MCF 10A (cell line): ENCODE measurements at regions not wholly inside any gene's neighbourhood (a gene's known extent, or its start where the extent isn't known, plus 50 kb on each side); places are given as distances from the start of the nearest gene placed in this dataset.

ENCODE experiments used
- BruUV-seq: library from RNA; stranded (reverse); fragments of 400-500 nt; replicated peaks from 2 replicates; lab custom pipeline; 2021; lab: Mats Ljungman, UMichigan
- CTCF ChIA-PET: fragments of 300-600 bp; sonication (Branson Sonifier 250); formaldehyde crosslinking; extraction: SDS; loops from one replicate; lab custom pipeline; 2021; ENCODE audit warnings: antibody characterized with exemption, inconsistent platforms; lab: Yijun Ruan, JAX
- POLR2A ChIA-PET: fragments of 300-600, 350-650 bp; sonication (Branson Sonifier 250); formaldehyde crosslinking; extraction: SDS; loops from one replicate; lab custom pipeline; 2020; ENCODE audit warnings: antibody characterized with exemption, inconsistent platforms; lab: Yijun Ruan, JAX
- DNase-seq: peaks from one replicate; pipeline ENCODE4 v3.0.0-alpha.2; 2018; ENCODE audit not compliant: unreplicated experiment
- H3K27ac Mint-ChIP-seq: one replicate; pipeline ENCODE4 v1.8.0; 2022; ENCODE audit warnings: mild to moderate bottlenecking, low read depth, mixed read lengths; ENCODE audit not compliant: unreplicated experiment
- H3K27me3 Mint-ChIP-seq: one replicate; pipeline ENCODE4 v1.8.0; 2022; ENCODE audit warnings: mixed read lengths; ENCODE audit not compliant: insufficient read depth, unreplicated experiment
- H3K36me3 Mint-ChIP-seq: one replicate; pipeline ENCODE4 v1.8.0; 2022; ENCODE audit warnings: mild to moderate bottlenecking, moderate library complexity, mixed read lengths; ENCODE audit not compliant: insufficient read depth, unreplicated experiment
- H3K4me1 Mint-ChIP-seq: one replicate; pipeline ENCODE4 v1.8.0; 2022; ENCODE audit warnings: mixed read lengths; ENCODE audit not compliant: insufficient read depth, unreplicated experiment
- H3K4me3 Mint-ChIP-seq: one replicate; pipeline ENCODE4 v1.8.0; 2022; ENCODE audit warnings: mild to moderate bottlenecking, moderate library complexity, mixed read lengths; ENCODE audit not compliant: unreplicated experiment
- H3K9me3 Mint-ChIP-seq: one replicate; pipeline ENCODE4 v1.8.0; 2022; ENCODE audit warnings: mixed read lengths; ENCODE audit not compliant: unreplicated experiment
- intact Hi-C: fragments of 100-400 bp; cut with micrococcal nuclease; formaldehyde crosslinking; loops from 2 replicates; pipeline ENCODE4 v1.14.1; 2022
- TF ChIP-seq, protein P1 (sequence below): fragments of 200-600 bp; IDR thresholded peaks from one replicate; pipeline ENCODE4 v1.8.0; 2022; ENCODE audit warnings: antibody characterized with exemption, mild to moderate bottlenecking; ENCODE audit not compliant: unreplicated experiment

DNA sequence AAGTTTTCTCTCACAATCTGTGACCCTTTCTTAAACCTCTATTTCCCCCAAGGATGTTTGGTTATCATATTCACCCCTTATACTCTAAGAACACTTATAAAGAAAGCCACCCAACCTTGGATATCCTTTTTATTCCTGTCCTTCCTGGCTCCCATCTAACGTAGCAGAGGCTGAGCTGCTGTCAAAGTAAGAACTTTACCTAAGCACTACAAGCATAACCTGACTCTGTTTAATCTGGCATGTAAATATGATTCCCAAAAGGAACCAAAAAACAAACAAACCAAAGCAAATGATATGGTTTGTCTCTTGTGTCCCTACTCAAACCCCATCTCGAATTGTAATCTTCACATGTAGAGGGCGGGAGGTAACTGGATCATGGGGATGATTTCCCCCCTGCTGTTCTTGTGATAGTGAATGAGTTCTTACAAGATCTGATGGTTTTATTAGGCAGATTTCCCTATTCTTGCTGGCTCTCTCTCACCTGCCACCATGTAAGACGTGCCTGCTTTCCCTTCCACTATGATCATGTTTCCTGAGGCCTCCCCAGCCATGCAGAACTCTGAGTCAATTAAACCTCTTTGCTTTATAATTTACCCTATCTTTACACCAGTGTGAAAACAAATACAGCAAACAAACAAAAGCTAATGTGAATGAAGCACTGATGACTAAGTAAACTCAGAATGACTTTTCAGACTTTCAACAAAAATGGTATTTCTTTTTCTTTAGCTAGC lies 72.7 kb upstream of the SPOPL start:
- Mint-ChIP-seq H3K9me3 (peaks cover 17% of the 10 kb centered on the region), H3K36me3 (peaks cover 7% of the 10 kb centered on the region), H3K27ac (no peak overlapping the region), H3K4me3 (no peak overlapping the region), H3K27me3 (no peaks in the 10 kb centered on the region), H3K4me1 (peaks cover 17% of the 10 kb centered on the region)
- BruUV-seq: no TSS peak
- POLR2A ChIA-PET: no interaction called here
- TF ChIP-seq, protein P1, sequence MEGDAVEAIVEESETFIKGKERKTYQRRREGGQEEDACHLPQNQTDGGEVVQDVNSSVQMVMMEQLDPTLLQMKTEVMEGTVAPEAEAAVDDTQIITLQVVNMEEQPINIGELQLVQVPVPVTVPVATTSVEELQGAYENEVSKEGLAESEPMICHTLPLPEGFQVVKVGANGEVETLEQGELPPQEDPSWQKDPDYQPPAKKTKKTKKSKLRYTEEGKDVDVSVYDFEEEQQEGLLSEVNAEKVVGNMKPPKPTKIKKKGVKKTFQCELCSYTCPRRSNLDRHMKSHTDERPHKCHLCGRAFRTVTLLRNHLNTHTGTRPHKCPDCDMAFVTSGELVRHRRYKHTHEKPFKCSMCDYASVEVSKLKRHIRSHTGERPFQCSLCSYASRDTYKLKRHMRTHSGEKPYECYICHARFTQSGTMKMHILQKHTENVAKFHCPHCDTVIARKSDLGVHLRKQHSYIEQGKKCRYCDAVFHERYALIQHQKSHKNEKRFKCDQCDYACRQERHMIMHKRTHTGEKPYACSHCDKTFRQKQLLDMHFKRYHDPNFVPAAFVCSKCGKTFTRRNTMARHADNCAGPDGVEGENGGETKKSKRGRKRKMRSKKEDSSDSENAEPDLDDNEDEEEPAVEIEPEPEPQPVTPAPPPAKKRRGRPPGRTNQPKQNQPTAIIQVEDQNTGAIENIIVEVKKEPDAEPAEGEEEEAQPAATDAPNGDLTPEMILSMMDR: no peak
- CTCF ChIA-PET: no interaction called here
- DNase-seq: no peak
- intact Hi-C loops: no loop called here

DNA sequence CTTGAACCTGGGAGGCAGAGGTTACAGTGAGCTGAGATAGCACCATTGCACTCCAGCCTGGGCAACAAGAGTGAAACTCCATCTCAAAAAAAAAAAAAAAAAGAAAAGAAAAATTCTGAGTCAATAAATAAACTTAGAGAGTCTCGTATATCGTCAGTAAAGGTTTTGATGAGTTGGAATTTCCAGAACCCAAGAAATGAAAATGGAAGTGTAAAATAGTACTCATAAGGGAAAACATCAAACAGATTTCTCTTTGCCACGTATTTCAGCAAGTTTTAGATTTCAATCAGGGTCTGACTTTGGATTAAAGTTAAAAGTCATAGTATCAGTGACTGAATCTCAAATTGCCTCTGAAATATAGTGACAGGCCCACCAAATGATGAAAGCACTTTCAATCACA lies 71.4 kb upstream of the SPOPL start:
- intact Hi-C loops: no loop called here
- ChIA-PET POLR2A (no interaction called here), CTCF (no interaction called here)
- Mint-ChIP-seq H3K4me1 (peaks cover 14% of the 10 kb centered on the region), H3K36me3 (peaks cover 7% of the 10 kb centered on the region), H3K4me3 (no peak overlapping the region), H3K27me3 (no peaks in the 10 kb centered on the region), H3K9me3 (peaks cover 15% of the 10 kb centered on the region), H3K27ac (no peak overlapping the region)
- no TSS peak for BruUV-seq
- no peak for DNase-seq
- TF ChIP-seq, protein P1: no peak

DNA sequence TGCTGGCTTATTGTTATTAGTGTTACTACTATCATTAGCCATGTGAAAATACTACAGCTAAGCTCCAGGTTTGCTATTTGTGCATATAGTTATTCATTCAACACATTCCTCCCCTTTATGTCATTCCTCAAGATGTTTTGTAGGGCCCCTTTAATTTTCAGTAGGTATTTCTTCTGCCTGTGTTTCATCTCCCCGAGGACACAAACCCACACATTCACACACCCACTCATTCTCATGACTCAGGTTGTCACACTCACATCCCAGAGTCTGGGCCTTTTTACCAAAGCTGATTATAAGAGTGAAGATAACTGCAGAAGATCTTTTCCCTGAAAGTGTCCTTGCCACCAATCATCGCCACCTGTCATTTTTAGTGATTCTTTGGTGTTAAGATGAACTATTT lies 68.6 kb upstream of the SPOPL start:
- BruUV-seq: no TSS peak
- CTCF ChIA-PET: interaction anchor here (0.6 to 1.0 kb wide), 2 partner anchors 15 to 522 kb away, joined by 3 to 6 read pairs; no protein-coding TSS in a partner anchor
- TF ChIP-seq, protein P1: no peak
- Mint-ChIP-seq H3K36me3 (no peaks in the 10 kb centered on the region), H3K4me1 (peaks cover 14% of the 10 kb centered on the region), H3K27ac (no peak overlapping the region), H3K4me3 (no peak overlapping the region), H3K9me3 (no peaks in the 10 kb centered on the region), H3K27me3 (no peaks in the 10 kb centered on the region)
- peak; percentile 30 for DNase-seq
- POLR2A ChIA-PET: interaction anchor here (0.6 to 2.3 kb wide), 7 partner anchors 9 to 157 kb away, joined by 3 to 10 read pairs (median 3); partner anchors contain the start of gene SPOPL
- intact Hi-C loops: no loop called here

DNA sequence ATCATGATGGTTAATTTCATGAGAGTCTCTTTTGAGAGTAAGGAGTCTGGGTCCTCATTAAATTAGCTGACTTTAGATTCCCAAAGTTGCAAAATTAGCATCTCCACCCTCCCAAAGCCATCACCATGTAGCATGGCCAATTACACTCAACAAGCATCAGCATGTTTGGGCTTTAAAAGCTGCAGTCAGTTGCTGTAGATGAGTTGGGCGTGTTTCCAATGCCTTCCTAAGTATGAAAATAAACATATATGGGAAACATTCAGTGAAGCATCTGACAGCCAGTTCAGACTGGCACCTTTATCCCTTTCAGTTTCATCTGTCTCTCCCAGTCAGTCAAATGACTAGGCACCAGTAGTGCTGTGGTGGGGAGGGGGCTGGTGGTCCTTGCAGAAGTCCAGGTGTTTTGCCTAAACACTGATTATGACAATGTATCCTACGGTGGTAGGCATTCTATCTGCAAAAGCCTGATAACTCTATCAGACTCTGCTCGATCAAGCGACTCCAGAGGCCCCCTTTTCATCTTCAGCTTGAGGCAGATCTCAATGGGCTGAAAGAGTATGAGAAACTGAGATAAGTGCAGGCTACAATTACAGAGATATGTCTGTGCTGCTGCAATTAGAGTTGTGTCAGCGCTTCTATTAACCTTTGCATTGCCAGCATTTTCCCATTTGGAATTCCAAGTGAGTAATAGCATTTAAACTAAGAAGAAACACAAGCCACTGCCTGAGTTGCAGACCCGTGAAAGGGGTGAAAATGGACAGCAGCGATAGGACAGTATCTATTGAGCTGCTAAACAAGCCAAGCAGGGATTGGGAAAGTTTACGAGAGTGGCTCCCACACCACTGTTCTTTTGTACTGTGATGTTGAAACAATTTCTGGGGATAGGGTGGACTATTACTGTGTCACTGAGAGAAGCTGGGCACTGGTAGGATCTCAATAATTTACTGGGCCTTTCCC lies 67.3 kb upstream of the SPOPL start:
- no peak overlapping the region for H3K4me3 Mint-ChIP-seq
- POLR2A ChIA-PET: interaction anchor here (1.0 to 2.3 kb wide), 7 partner anchors 9 to 67 kb away, joined by 3 to 10 read pairs (median 4); partner anchors contain the start of gene SPOPL
- CTCF ChIA-PET: interaction anchor here (0.6 to 1.9 kb wide), 5 partner anchors 10 to 523 kb away, joined by 3 to 4 read pairs (median 3); no protein-coding TSS in a partner anchor
- no peaks in the 10 kb centered on the region for H3K27me3 Mint-ChIP-seq
- no peaks in the 10 kb centered on the region for H3K9me3 Mint-ChIP-seq
- H3K27ac Mint-ChIP-seq: no peak overlapping the region
- TF ChIP-seq, protein P1: no peak
- no peaks in the 10 kb centered on the region for H3K36me3 Mint-ChIP-seq
- BruUV-seq: no TSS peak
- intact Hi-C loops: no loop called here
- DNase-seq: peak; percentile 63
- peaks cover 14% of the 10 kb centered on the region for H3K4me1 Mint-ChIP-seq
